K562 (cell line): ENCODE measurements at regions not wholly inside any gene's neighbourhood (a gene's known extent, or its start where the extent isn't known, plus 50 kb on each side); places are given as distances from the start of the nearest gene placed in this dataset.

Experiments used
- ATAC-seq: fragments of 200-7000 bp; cut with Tn5 transposase; 3 replicates; pipeline ENCODE4 v1.9.1; 2020; ENCODE audit warnings: moderate library complexity
- BruUV-seq: library from RNA; stranded (reverse); fragments of 400-500 nt; replicated peaks from 2 replicates; lab custom pipeline; 2021; lab: Mats Ljungman, UMichigan
- CTCF ChIA-PET: fragments of 300-600 bp; formaldehyde crosslinking; extraction: SDS; loops from one replicate; lab custom pipeline; 2021; ENCODE audit warnings: low intra/inter-chr PET ratio; lab: Yijun Ruan, JAX
- POLR2A ChIA-PET: fragments of 300-600, 350-650 bp; sonication (Branson Sonifier 250); formaldehyde crosslinking; extraction: SDS; loops from one replicate; lab custom pipeline; 2021; ENCODE audit warnings: antibody characterized with exemption, inconsistent platforms; lab: Yijun Ruan, JAX
- DNase-seq, 4 experiments: peaks; one replicate each; pipeline versions ENCODE4 v3.0.0 to v3.0.0-alpha.2; 2011 to 2018; ENCODE audit warnings: low spot score in 3 of 4, mixed read lengths in 3 of 4; ENCODE audit errors: extremely low read depth in 1 of 4
- FAIRE-seq: peaks from 2 replicates; lab custom pipeline; 2011; peaks lifted over from hg19 to GRCh38; lab: Jason Lieb, UNC
- H2AFZ ChIP-seq: 2 replicates; pipeline ENCODE4 v1.6.0; 2011; ENCODE audit warnings: low read depth, low read length, control low read depth, inconsistent platforms
- H3K27ac ChIP-seq: fragments of 200-600 bp; 3 replicates; pipeline ENCODE4 v1.8.0; 2011; ENCODE audit warnings: low read depth, mild to moderate bottlenecking, control low read depth, inconsistent platforms, low read length, moderate library complexity, mixed read lengths; ENCODE audit errors: extremely low read depth
- H3K27me3 ChIP-seq, 2 experiments: fragments of 300-600 bp in 1 of 2; 2 replicates in 1 of 2; 3 replicates in 1 of 2; pipeline versions ENCODE4 v1.6.0 to v1.8.0; 2011; ENCODE audit warnings: inconsistent platforms in 2 of 2, low read length in 2 of 2, mild to moderate bottlenecking in 1 of 2, mixed read lengths in 1 of 2, moderate library complexity in 1 of 2; ENCODE audit not compliant: control insufficient read depth in 2 of 2, insufficient read depth in 2 of 2
- H3K36me3 ChIP-seq: fragments of 300-600 bp; 3 replicates; pipeline ENCODE4 v1.8.0; 2011; ENCODE audit warnings: mild to moderate bottlenecking, low read length, inconsistent platforms; ENCODE audit not compliant: control insufficient read depth, insufficient read depth
- H3K4me1 ChIP-seq, 2 experiments: fragments of 200-600 bp in 1 of 2; replicated peaks in 1 of 2; 2 replicates in 1 of 2; 3 replicates in 1 of 2; pipeline versions ENCODE4 v1.5.1 to v1.8.0; 2011; ENCODE audit warnings: inconsistent platforms in 2 of 2, low read length in 2 of 2, mild to moderate bottlenecking in 1 of 2, mixed read lengths in 1 of 2, moderate library complexity in 1 of 2; ENCODE audit not compliant: control insufficient read depth in 2 of 2, insufficient read depth in 2 of 2
- H3K4me2 ChIP-seq: 2 replicates; pipeline ENCODE4 v1.6.1; 2011; ENCODE audit warnings: low read length, control low read depth, inconsistent platforms, mixed read lengths; ENCODE audit not compliant: insufficient read depth
- H3K4me3 ChIP-seq: fragments of 200-600 bp; sonication (generic), shearing (Covaris generic); 2 replicates; pipeline ENCODE4 v1.5.1; 2016; ENCODE audit warnings: control low read depth, inconsistent platforms
- H3K79me2 ChIP-seq: fragments of 200-600 bp; 3 replicates; pipeline ENCODE4 v1.8.0; 2011; ENCODE audit warnings: low read length, inconsistent platforms; ENCODE audit not compliant: control insufficient read depth, insufficient read depth
- H3K9ac ChIP-seq, 2 experiments: 2 replicates each; pipeline versions ENCODE4 v1.6.0 to v1.6.1; 2011; ENCODE audit warnings: low read depth in 2 of 2, low read length in 2 of 2, control low read depth in 1 of 2, inconsistent platforms in 1 of 2, mild to moderate bottlenecking in 1 of 2, mixed read lengths in 1 of 2; ENCODE audit not compliant: insufficient read depth in 1 of 2
- H3K9me1 ChIP-seq: one replicate; pipeline ENCODE4 v1.6.0; 2011; ENCODE audit warnings: inconsistent platforms, mild to moderate bottlenecking, low read length, moderate library complexity; ENCODE audit not compliant: control insufficient read depth, insufficient read depth
- H3K9me3 ChIP-seq: replicated peaks from 2 replicates; pipeline ENCODE4 v1.5.1; 2011; ENCODE audit warnings: low read depth, low read length, inconsistent platforms; ENCODE audit not compliant: control insufficient read depth, insufficient read depth
- H4K20me1 ChIP-seq: replicated peaks from 2 replicates; pipeline ENCODE4 v1.6.1; 2011; ENCODE audit warnings: low read length, inconsistent platforms, mixed read lengths; ENCODE audit not compliant: control insufficient read depth, insufficient read depth
- CTCF ChIP-seq, 3 experiments: IDR thresholded peaks in 2 of 3; conservative IDR thresholded peaks in 1 of 3; 2 replicates each; pipeline ENCODE4 v1.5.1; 2011 to 2012; ENCODE audit warnings: low read length in 3 of 3, mild to moderate bottlenecking in 3 of 3, control low read depth in 2 of 3, improper control_type of control experiment in 1 of 3, inconsistent platforms in 1 of 3, low read depth in 1 of 3, mixed read lengths in 1 of 3, moderate library complexity in 1 of 3; ENCODE audit not compliant: insufficient read depth in 2 of 3
- E2F1 ChIP-seq: sonication (generic); formaldehyde crosslinking; IDR thresholded peaks from 2 replicates; pipeline ENCODE4 v1.8.1; 2023; ENCODE audit warnings: mild to moderate bottlenecking, missing genetic modification reagents, moderate library complexity
- E2F6 ChIP-seq, 2 experiments: IDR thresholded peaks; 2 replicates each; pipeline ENCODE4 v1.6.1; 2011; ENCODE audit warnings: borderline replicate concordance in 1 of 2, control low read depth in 1 of 2, low read depth in 1 of 2, low read length in 1 of 2, mild to moderate bottlenecking in 1 of 2, mixed read lengths in 1 of 2, moderate library complexity in 1 of 2; ENCODE audit not compliant: insufficient read depth in 1 of 2, insufficient read length in 1 of 2, poor library complexity in 1 of 2, severe bottlenecking in 1 of 2; ENCODE audit errors: extremely low read depth in 1 of 2
- ETV1 ChIP-seq: fragments of 450-650 bp; conservative IDR thresholded peaks from 2 replicates; pipeline ENCODE4 v1.6.1; 2016; ENCODE audit warnings: missing genetic modification characterization, control low read depth, low read depth, missing compliant biosample characterization
- RNF219 ChIP-seq: fragments of 250-450 bp; sonication (Bioruptor Pico); IDR thresholded peaks from 2 replicates; pipeline ENCODE4 v1.5.0; 2022; ENCODE audit warnings: mild to moderate bottlenecking
- SAFB ChIP-seq: fragments of 200-400 bp; formaldehyde crosslinking; IDR thresholded peaks from 2 replicates; pipeline ENCODE4 v1.6.1; 2017; ENCODE audit warnings: low read depth, low read length, borderline replicate concordance
- SMARCE1 ChIP-seq: fragments of 450-650 bp; IDR thresholded peaks from 2 replicates; pipeline ENCODE4 v1.7.1; 2016; ENCODE audit warnings: mild to moderate bottlenecking
- U2AF1 ChIP-seq: fragments of 200-400 bp; formaldehyde crosslinking; optimal IDR thresholded peaks from 2 replicates; pipeline ENCODE3; 2017; ENCODE audit warnings: mild to moderate bottlenecking, low read depth, low read length, moderate library complexity
- ZNF121 ChIP-seq: sonication (generic); formaldehyde crosslinking; conservative IDR thresholded peaks from 2 replicates; pipeline ENCODE4 v1.8.0; 2022; ENCODE audit warnings: missing genetic modification reagents
- ZNF274 ChIP-seq: IDR thresholded peaks from 2 replicates; pipeline ENCODE4 v1.6.1; 2011; ENCODE audit warnings: low read depth, mild to moderate bottlenecking, low read length, moderate library complexity, borderline replicate concordance
- WGBS: fragments of 100-300 bp; shearing (Covaris generic); methylation state at CpG from one replicate; pipeline ENCODE4 v1.1.6; 2016; ENCODE audit warnings: low coverage, mixed read lengths; ENCODE audit not compliant: insufficient coverage; ENCODE audit errors: missing lambda C conversion rate; 5-methylcytosine and 5-hydroxymethylcytosine counted together
- in situ Hi-C: fragments of 300-500 bp; cut with MboI; formaldehyde crosslinking; loops from 4 replicates; pipeline ENCODE4 v1.15.0; 2018; ENCODE audit warnings: inconsistent platforms, mixed read lengths
- intact Hi-C: fragments of 100-400 bp; cut with micrococcal nuclease; formaldehyde crosslinking; loops from 2 replicates; pipeline ENCODE4 v1.14.2; 2022

GRCh38 chr2:147479358-147479757 is 365.5 kb upstream of the ACVR2A start:
- Histone ChIP-seq H3K27me3 (no peaks in the 10 kb centered on the region), H3K27ac (no peak overlapping the region), H4K20me1 (no peaks in the 10 kb centered on the region), H3K4me3 (no peak overlapping the region), H3K79me2 (no peaks in the 10 kb centered on the region), H3K9ac (no peak overlapping the region), H3K4me1 (no peaks in the 10 kb centered on the region)
- CTCF ChIA-PET, result no interaction called here
- BruUV-seq, result no TSS peak
- intact Hi-C loops, result no loop called here
- FAIRE-seq, result no peak
- 5% methylated on average over 4 of the region's 4 CpGs for WGBS
- TF ChIP-seq RNF219 (CRISPR knock-in tag) (no peak), SAFB (no peak), U2AF1 (no peak)
- TF ChIP-seq, all 486 proteins: peak for 0
- Histone ChIP-seq H3K9me1 (no peaks in the 10 kb centered on the region), H3K36me3 (no peaks in the 10 kb centered on the region), H2AFZ (no peak overlapping the region), H3K4me2 (no peak overlapping the region), H3K9me3 (no peaks in the 10 kb centered on the region)
- DNase-seq, result no peak
- in situ Hi-C loops, result no loop called here
- POLR2A ChIA-PET, result no interaction called here
- ATAC-seq, result no peak

GRCh38 chr2:147473075-147473474 is 371.8 kb upstream of the ACVR2A start:
- intact Hi-C loops (no loop called here), in situ Hi-C loops (no loop called here)
- H3K4me3 ChIP-seq, result no peak overlapping the region
- no peaks in the 10 kb centered on the region for H3K79me2 ChIP-seq
- H3K9me1 ChIP-seq, result no peaks in the 10 kb centered on the region
- H3K4me2 ChIP-seq, result no peak overlapping the region
- FAIRE-seq (no peak), ATAC-seq (no peak), DNase-seq (no peak)
- no peaks in the 10 kb centered on the region for H3K9me3 ChIP-seq
- BruUV-seq, result no TSS peak
- H2AFZ ChIP-seq, result no peak overlapping the region
- POLR2A ChIA-PET, result no interaction called here
- H3K36me3 ChIP-seq, result no peaks in the 10 kb centered on the region
- H3K27me3 ChIP-seq, result no peaks in the 10 kb centered on the region
- H3K4me1 ChIP-seq, result no peaks in the 10 kb centered on the region
- no peaks in the 10 kb centered on the region for H4K20me1 ChIP-seq
- H3K27ac ChIP-seq, result no peak overlapping the region
- CTCF ChIA-PET, result no interaction called here
- no peak overlapping the region for H3K9ac ChIP-seq
- TF ChIP-seq SMARCE1 (no peak), ZNF274 (no peak), ETV1 (no peak), E2F6 (IDR thresholded peaks at IDR 0.05; ENCODE audit: borderline replicate concordance in 1 of 2, extremely low read depth in 1 of 2, insufficient read depth in 1 of 2, insufficient read length in 1 of 2, low read depth in 1 of 2, low read length in 1 of 2, poor library complexity in 1 of 2, severe bottlenecking in 1 of 2) (no peak), E2F1 (CRISPR knock-in tag) (no peak), ZNF121 (CRISPR knock-in tag) (no peak), CTCF (IDR thresholded peaks at IDR 0.05 in 2 of 3, conservative IDR thresholded peaks at IDR 0.05 in 1 of 3; ENCODE audit: insufficient read depth in 2 of 3, low read depth in 1 of 3, low read length in 3 of 3) (no peak)
